ENCODE measurements at regions not wholly inside any gene's neighbourhood (a gene's known extent, or its start where the extent isn't known, plus 50 kb on each side); places are given as distances from the start of the nearest gene placed in this dataset.

GRCh38 chr5:159777049-159777660 is 139.1 kb upstream of the ADRA1B start:
- DNase-seq: no peak
- peaks cover 0 to 15% (median 14%) of the 10 kb centered on the region in 6 donors for H3K4me1 ChIP-seq
- intact Hi-C loops (cut with DNase I; ENCODE audit: low total_unique reads): no loop called here
- H3K27ac ChIP-seq: peak overlapping the region in 2 of 8 donors; percentile 29 to 33
- H3K36me3 ChIP-seq: no peaks in the 10 kb centered on the region
- H3K4me3 ChIP-seq: no peak overlapping the region
- no peaks in the 10 kb centered on the region for H3K9me3 ChIP-seq
- WGBS, 5 donors: 87 to 92% (median 89%) methylated on average over 9 of the region's 9 CpGs
- H3K27me3 ChIP-seq (replicated peaks in 1 of 7): peaks cover 0 to 27% (median 10%) of the 10 kb centered on the region in 7 donors
- TF ChIP-seq POLR2A (IDR thresholded peaks at IDR 0.05) (no peak), POLR2AphosphoS5 (IDR thresholded peaks at IDR 0.05) (no peak), CTCF (IDR thresholded peaks at IDR 0.05 in 8 of 11, conservative IDR thresholded peaks at IDR 0.05 in 3 of 11) (no peak)

- intact Hi-C loops (cut with DNase I; ENCODE audit: low total_unique reads): no loop called here
- Histone ChIP-seq H3K4me3 (no peak overlapping the region), H3K36me3 (no peaks in the 10 kb centered on the region), H3K9me3 (no peaks in the 10 kb centered on the region), H3K27ac (peak overlapping the region in 1 of 8 donors; percentile 0), H3K4me1 (no peaks in the 10 kb centered on the region), H3K27me3 (replicated peaks in 1 of 7) (peaks cover 0 to 4% (median 0%) of the 10 kb centered on the region in 7 donors)
- TF ChIP-seq POLR2A (IDR thresholded peaks at IDR 0.05) (no peak), POLR2AphosphoS5 (IDR thresholded peaks at IDR 0.05) (no peak), CTCF (IDR thresholded peaks at IDR 0.05 in 8 of 11, conservative IDR thresholded peaks at IDR 0.05 in 3 of 11) (no peak)
- WGBS, 5 donors: 92 to 95% (median 92%) methylated on average over 4 of the region's 4 CpGs
- no peak for DNase-seq
Observed at GRCh38 chr5:159779481-159779880, 136.8 kb upstream of the ADRA1B start.

GRCh38 chr5:159780246-159780645 is 136.0 kb upstream of the ADRA1B start:
- no peak overlapping the region for H3K27ac ChIP-seq
- 66 to 84% (median 82%) methylated on average over 3 of the region's 3 CpGs for WGBS, 5 donors
- H3K27me3 ChIP-seq (replicated peaks in 1 of 7): peaks cover 0 to 4% (median 0%) of the 10 kb centered on the region in 7 donors
- no peaks in the 10 kb centered on the region for H3K36me3 ChIP-seq
- intact Hi-C loops (cut with DNase I; ENCODE audit: low total_unique reads): no loop called here
- no peaks in the 10 kb centered on the region for H3K4me1 ChIP-seq
- no peaks in the 10 kb centered on the region for H3K9me3 ChIP-seq
- TF ChIP-seq POLR2AphosphoS5 (IDR thresholded peaks at IDR 0.05) (no peak), CTCF (IDR thresholded peaks at IDR 0.05 in 8 of 11, conservative IDR thresholded peaks at IDR 0.05 in 3 of 11) (no peak), POLR2A (IDR thresholded peaks at IDR 0.05) (no peak)
- H3K4me3 ChIP-seq: no peak overlapping the region
- DNase-seq: no peak

GRCh38 chr5:159781626-159782157 is 134.6 kb upstream of the ADRA1B start:
- Histone ChIP-seq H3K36me3 (no peaks in the 10 kb centered on the region), H3K4me1 (peaks cover 0 to 3% (median 0%) of the 10 kb centered on the region in 6 donors), H3K9me3 (no peaks in the 10 kb centered on the region), H3K4me3 (no peak overlapping the region), H3K27me3 (replicated peaks in 1 of 7) (peaks cover 0 to 4% (median 0%) of the 10 kb centered on the region in 7 donors), H3K27ac (no peak overlapping the region)
- no peak for TF ChIP-seq POLR2AphosphoS5 (IDR thresholded peaks at IDR 0.05)
- no peak for TF ChIP-seq POLR2A (IDR thresholded peaks at IDR 0.05)
- TF ChIP-seq CTCF (IDR thresholded peaks at IDR 0.05 in 8 of 11, conservative IDR thresholded peaks at IDR 0.05 in 3 of 11): no peak
- 70 to 87% (median 83%) methylated on average over 3 of the region's 3 CpGs for WGBS, 5 donors
- no peak for DNase-seq
- intact Hi-C loops (cut with DNase I; ENCODE audit: low total_unique reads): no loop called here
